GM19099 (cell line): ENCODE measurements at regions not wholly inside any gene's neighbourhood (a gene's known extent, or its start where the extent isn't known, plus 50 kb on each side); places are given as distances from the start of the nearest gene placed in this dataset.

Experiments used
- POLR2A ChIP-seq: IDR thresholded peaks from 3 replicates; pipeline ENCODE4 v1.6.1; 2011; ENCODE audit warnings: low read depth; ENCODE audit not compliant: insufficient read length; ENCODE audit errors: extremely low read depth

GRCh38 chrX:40260146-40260747 is 162.5 kb upstream of the BCOR start:
- TF ChIP-seq POLR2A: no peak

- no peak for TF ChIP-seq POLR2A
Observed at GRCh38 chrX:40258909-40259308, 161.2 kb upstream of the BCOR start.

GRCh38 chrX:40253771-40254170 is 156.0 kb upstream of the BCOR start:
- no peak for TF ChIP-seq POLR2A

GRCh38 chrX:40249582-40249981 is 151.8 kb upstream of the BCOR start:
- no peak for TF ChIP-seq POLR2A

GRCh38 chrX:40248822-40249221 is 151.1 kb upstream of the BCOR start:
- TF ChIP-seq POLR2A: no peak

GRCh38 chrX:40247848-40248622 is 150.3 kb upstream of the BCOR start:
- no peak for TF ChIP-seq POLR2A

- no peak for TF ChIP-seq POLR2A
Observed at GRCh38 chrX:40247382-40247781, 149.6 kb upstream of the BCOR start.

GRCh38 chrX:40245488-40246071 is 147.8 kb upstream of the BCOR start:
- no peak for TF ChIP-seq POLR2A

GRCh38 chrX:40244980-40245379 is 147.2 kb upstream of the BCOR start:
- no peak for TF ChIP-seq POLR2A

- TF ChIP-seq POLR2A: no peak
Observed at GRCh38 chrX:40243755-40244515, 146.2 kb upstream of the BCOR start.

GRCh38 chrX:40240844-40241243 is 143.1 kb upstream of the BCOR start:
- no peak for TF ChIP-seq POLR2A

GRCh38 chrX:40237731-40238178 is 140.0 kb upstream of the BCOR start:
- TF ChIP-seq POLR2A: no peak

- no peak for TF ChIP-seq POLR2A
Observed at GRCh38 chrX:40230646-40231045, 132.9 kb upstream of the BCOR start.

GRCh38 chrX:40227125-40227524 is 129.4 kb upstream of the BCOR start:
- no peak for TF ChIP-seq POLR2A

- no peak for TF ChIP-seq POLR2A
Observed at GRCh38 chrX:40224658-40225057, 126.9 kb upstream of the BCOR start.
